Kidney epithelial cell (primary cell): ENCODE measurements at regions not wholly inside any gene's neighbourhood (a gene's known extent, or its start where the extent isn't known, plus 50 kb on each side); places are given as distances from the start of the nearest gene placed in this dataset.

Source experiments
- DNase-seq: peaks from one replicate; pipeline ENCODE4 v3.0.0-alpha.2; 2010; ENCODE audit warnings: low read depth
- H3K27me3 ChIP-seq: 2 replicates; pipeline ENCODE4 v1.6.0; 2011; ENCODE audit warnings: low read length; ENCODE audit not compliant: control insufficient read depth, insufficient read depth
- H3K36me3 ChIP-seq: 2 replicates; pipeline ENCODE4 v1.5.1; 2011; ENCODE audit warnings: low read length; ENCODE audit not compliant: control insufficient read depth, insufficient read depth
- H3K4me3 ChIP-seq: 2 replicates; pipeline ENCODE4 v1.5.1; 2011; ENCODE audit warnings: low read depth, mild to moderate bottlenecking, control low read depth, low read length
- CTCF ChIP-seq: IDR thresholded peaks from 2 replicates; pipeline ENCODE4 v1.5.1; 2011; ENCODE audit warnings: mild to moderate bottlenecking, moderate library complexity, low read length, control low read depth, inconsistent platforms; ENCODE audit not compliant: insufficient read depth, poor library complexity, severe bottlenecking

DNA sequence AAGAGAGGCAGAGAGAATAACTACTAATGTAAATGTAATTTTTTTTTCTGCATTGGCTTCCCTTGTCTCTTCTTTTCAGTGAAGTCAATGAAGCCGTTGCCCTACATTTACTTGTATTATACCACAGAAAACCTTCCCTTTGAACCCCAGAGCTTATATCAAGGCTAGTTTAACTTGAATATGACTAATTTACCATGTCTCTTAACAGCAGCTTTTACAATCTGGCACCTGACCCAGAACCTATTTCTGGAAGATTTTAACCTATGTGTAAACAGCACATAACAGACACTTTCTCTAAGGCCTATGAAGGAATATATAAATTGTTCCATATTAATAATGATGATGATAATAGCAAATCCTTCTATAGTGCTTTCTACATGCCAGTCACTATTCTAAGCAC, 580.5 kb upstream of the NXPH2 start:
- no peak for TF ChIP-seq CTCF
- no peak for DNase-seq
- Histone ChIP-seq H3K36me3 (no peaks in the 10 kb centered on the region), H3K4me3 (no peak overlapping the region), H3K27me3 (no peaks in the 10 kb centered on the region)

DNA sequence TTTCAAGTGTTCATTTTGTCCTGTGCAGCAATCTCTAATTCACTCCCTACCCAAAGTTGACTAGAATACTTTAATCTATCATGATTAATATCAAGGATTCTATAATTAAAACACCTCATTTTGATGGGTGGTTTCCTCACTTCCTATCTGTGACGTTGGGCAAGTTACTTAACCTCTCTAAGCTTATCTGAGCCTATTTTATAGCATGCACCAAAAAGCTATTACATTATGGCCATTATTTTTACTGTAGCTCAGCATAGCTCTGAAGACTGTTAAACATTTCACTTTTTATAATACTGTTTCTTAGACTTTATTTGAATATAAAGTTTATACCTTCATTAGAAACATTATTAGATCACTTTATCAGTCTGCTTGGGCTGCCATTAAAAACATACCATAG, 579.6 kb upstream of the NXPH2 start:
- no peak overlapping the region for H3K4me3 ChIP-seq
- no peaks in the 10 kb centered on the region for H3K27me3 ChIP-seq
- no peak for DNase-seq
- no peaks in the 10 kb centered on the region for H3K36me3 ChIP-seq
- TF ChIP-seq CTCF: no peak

DNA sequence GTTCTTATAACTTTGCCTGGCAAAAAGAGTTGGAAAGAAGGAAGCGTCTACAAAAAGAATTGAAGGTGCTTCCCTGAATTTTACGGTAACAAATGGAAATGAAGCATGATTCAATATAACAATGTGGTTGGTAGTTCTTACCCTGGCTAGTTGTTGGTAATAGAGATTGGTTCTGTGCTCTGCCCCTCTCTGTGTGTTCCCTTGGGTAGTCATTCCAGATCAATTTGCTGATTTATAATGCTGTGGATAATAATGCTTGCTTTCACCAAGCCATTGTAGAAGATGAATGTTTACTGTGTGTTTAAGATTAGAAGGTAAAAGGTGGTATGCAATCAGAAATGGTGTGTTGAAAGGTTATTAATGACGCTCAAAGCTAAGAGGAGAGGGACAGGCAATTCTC, 577.8 kb upstream of the NXPH2 start:
- TF ChIP-seq CTCF: no peak
- no peak for DNase-seq
- H3K36me3 ChIP-seq: no peaks in the 10 kb centered on the region
- H3K4me3 ChIP-seq: no peak overlapping the region
- no peaks in the 10 kb centered on the region for H3K27me3 ChIP-seq

GRCh38 chr2:139354518-139354917, 574.3 kb upstream of the NXPH2 start:
- TF ChIP-seq CTCF: no peak
- no peaks in the 10 kb centered on the region for H3K36me3 ChIP-seq
- DNase-seq: no peak
- no peak overlapping the region for H3K4me3 ChIP-seq
- H3K27me3 ChIP-seq: no peaks in the 10 kb centered on the region

DNA sequence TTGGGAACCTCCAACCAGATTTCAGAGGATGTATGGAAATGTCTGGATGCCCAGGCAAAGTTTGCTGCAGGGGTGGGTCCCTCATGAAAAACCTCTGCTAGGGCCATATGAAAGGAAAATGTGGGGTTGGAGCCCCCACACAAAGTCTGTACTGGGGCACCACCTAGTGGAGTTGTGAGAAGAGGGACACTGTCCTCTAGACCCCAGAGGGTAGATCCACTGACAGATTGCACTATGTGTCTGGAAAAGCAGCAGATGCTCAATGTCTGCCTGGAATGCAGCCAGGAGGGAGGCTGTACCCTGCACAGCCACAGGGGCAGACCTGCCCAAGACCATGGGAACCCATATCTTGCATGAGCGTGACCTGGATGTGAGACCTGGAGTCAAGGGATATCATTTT, 573.7 kb upstream of the NXPH2 start:
- TF ChIP-seq CTCF: no peak
- Histone ChIP-seq H3K27me3 (no peaks in the 10 kb centered on the region), H3K4me3 (no peak overlapping the region), H3K36me3 (no peaks in the 10 kb centered on the region)
- DNase-seq: no peak

DNA sequence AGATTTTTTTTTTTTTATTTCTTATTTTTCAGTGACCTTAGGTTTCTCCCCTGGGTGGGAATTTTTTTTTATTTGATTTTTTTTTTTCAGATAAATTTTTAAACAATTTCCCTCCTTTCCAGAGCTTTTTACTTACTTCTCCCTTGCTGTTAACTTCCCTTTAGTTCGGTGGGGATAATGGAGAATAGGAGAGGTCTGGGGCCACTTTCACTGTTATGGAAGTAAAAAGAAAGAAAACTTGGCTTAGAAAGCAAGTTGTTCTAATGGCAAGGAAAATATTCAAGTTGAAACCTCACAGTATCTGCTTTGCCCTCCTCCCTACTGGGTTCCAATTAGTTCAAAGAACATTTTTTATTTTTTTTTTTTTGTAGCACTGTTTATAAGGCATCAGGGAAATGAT, 537.1 kb upstream of the NXPH2 start:
- Histone ChIP-seq H3K27me3 (no peaks in the 10 kb centered on the region), H3K4me3 (no peak overlapping the region), H3K36me3 (no peaks in the 10 kb centered on the region)
- DNase-seq: no peak
- TF ChIP-seq CTCF: no peak
